Epithelial cell of esophagus (primary cell): ENCODE measurements at regions not wholly inside any gene's neighbourhood (a gene's known extent, or its start where the extent isn't known, plus 50 kb on each side); places are given as distances from the start of the nearest gene placed in this dataset.
"Not testable (repeated sequence)": the region's sequence is repeated elsewhere in the genome, so short reads cannot be mapped to it uniquely, and the experiment has no call there.

Source experiments
- DNase-seq: peaks from one replicate; pipeline ENCODE4 v3.0.0; 2010; ENCODE audit warnings: low read depth
- H3K4me3 ChIP-seq: 2 replicates; pipeline ENCODE4 v1.5.1; 2011; ENCODE audit warnings: mild to moderate bottlenecking, low read length, control low read depth
- TF ChIP-seq, protein P1 (sequence below): IDR thresholded peaks from 2 replicates; pipeline ENCODE4 v1.5.1; 2011; ENCODE audit warnings: low read depth, mild to moderate bottlenecking, low read length, control low read depth, inconsistent platforms; ENCODE audit not compliant: insufficient read depth; ENCODE audit errors: missing control alignments

DNA sequence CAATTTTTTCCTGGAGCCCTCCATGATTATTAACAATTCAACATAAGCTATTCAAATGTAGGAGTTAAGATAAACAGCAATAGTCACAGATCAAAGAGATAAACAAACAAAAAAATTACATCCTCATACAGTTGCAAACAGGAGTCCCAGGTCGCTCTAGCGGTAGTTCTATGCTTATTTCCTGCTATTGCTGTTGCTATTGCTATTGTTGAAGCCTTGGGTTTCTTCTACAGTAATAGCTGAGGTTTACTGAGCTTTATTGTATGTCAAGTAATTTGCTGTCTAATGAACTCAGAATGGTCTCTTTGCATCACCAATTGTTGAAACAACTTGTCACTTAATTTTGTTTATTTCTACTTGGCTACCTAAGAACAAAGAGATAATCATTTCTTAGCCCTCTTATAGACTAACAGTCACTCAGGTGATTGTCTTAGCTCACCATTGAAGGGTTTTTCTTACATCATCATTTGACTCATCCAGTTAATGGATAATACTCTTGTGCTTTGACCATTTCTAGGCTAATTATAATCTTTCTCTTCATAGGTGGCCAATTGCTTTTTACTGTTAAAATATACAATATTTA lies 654.6 kb downstream of the MECOM start:
- DNase-seq: peak; percentile 36
- H3K4me3 ChIP-seq: no peak overlapping the region
- TF ChIP-seq, protein P1, sequence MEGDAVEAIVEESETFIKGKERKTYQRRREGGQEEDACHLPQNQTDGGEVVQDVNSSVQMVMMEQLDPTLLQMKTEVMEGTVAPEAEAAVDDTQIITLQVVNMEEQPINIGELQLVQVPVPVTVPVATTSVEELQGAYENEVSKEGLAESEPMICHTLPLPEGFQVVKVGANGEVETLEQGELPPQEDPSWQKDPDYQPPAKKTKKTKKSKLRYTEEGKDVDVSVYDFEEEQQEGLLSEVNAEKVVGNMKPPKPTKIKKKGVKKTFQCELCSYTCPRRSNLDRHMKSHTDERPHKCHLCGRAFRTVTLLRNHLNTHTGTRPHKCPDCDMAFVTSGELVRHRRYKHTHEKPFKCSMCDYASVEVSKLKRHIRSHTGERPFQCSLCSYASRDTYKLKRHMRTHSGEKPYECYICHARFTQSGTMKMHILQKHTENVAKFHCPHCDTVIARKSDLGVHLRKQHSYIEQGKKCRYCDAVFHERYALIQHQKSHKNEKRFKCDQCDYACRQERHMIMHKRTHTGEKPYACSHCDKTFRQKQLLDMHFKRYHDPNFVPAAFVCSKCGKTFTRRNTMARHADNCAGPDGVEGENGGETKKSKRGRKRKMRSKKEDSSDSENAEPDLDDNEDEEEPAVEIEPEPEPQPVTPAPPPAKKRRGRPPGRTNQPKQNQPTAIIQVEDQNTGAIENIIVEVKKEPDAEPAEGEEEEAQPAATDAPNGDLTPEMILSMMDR: no peak

DNA sequence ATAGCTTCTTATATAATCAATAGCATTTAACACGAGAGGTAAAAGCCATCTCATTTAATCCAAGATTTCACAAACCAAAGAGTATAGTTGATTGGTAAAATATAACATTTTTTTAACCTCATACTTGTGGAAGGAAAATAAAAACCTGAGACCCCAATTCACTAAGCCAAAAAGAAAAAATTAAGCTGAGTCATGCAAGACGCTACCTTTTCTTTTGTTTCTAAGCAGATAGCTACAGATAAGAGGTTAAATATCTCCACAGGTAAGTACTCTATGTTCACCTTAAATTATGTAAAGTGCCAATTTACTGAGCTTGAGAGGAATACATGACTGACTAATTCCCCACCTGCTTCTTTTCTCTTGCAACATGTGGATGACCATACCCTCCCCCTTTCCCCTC lies 656.4 kb downstream of the MECOM start:
- DNase-seq: no peak
- H3K4me3 ChIP-seq: no peak overlapping the region
- TF ChIP-seq, protein P1: no peak

DNA sequence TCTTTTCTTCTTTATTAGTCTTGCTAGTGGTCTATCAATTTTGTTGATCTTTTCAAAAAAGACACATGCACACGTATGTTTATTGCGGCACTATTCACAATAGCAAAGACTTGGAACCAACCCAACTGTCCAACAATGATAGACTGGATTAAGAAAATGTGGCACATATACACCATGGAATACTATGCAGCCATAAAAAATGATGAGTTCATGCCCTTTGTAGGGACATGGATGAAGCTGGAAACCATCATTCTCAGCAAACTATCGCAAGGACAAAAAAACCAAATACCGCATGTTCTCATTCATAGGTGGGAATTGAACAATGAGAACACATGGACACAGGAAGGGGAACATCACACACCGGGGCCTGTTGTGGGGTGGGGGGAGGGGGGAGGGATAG lies 657.1 kb downstream of the MECOM start:
- not testable (repeated sequence) for DNase-seq, H3K4me3 ChIP-seq

DNA sequence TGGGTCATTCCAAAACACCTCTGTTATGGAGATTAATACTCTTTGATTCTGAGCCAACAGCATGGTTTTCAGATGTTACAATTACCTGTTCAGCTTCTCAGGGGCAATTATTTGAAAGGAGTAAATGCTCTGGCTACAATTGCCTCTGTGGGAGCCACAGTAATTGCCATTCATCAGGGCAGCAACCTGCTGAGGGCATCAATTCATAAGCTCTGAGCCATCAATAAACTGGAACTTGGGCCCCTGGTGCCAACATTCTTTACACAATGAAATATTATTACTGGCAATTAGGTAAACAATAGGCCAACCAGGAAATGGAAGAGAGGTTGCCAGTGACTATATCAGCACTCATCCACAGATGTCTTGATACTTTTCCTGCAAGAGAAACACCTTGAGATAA lies 660.8 kb downstream of the MECOM start:
- TF ChIP-seq, protein P1: no peak
- peak; percentile 48 for DNase-seq
- H3K4me3 ChIP-seq: no peak overlapping the region

DNA sequence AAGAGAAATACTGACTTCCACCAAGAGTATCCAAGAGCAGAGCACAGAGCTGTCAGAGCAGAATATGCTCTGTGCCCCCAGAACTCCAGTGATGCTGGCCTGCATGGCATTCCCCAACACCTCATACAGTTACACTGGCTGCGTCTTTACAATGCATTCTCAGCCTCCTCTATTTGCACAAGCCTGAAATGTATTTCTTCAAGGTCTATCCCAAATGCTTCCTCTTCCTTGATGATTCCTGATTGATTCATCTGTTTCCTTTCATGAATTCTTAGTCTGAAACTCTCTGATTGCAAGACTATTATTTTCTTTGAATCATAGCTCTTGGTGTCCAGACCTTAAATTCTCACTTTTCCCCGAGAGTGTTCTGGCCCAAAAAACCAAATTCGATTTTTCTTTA lies 664.7 kb downstream of the MECOM start:
- H3K4me3 ChIP-seq: no peak overlapping the region
- DNase-seq: peak; percentile 67
- TF ChIP-seq, protein P1: no peak

DNA sequence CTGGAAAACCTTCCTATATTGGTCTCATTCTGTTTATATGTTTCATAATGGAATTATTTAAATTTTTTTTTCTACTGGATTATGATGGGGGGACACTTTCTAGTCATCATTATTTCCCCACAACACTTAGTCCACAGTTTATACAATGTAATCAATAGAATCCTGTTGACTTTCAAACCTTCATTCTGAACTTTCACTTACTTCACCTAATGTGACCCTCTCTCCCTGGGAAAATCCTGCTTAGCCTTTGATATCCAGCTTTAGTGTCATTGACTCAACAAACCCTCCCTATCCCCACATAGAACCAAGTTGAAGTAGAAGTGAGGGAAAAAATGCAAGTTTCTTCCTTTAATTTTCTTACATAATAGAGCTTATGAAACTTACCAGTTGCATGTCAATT lies 666.0 kb downstream of the MECOM start:
- TF ChIP-seq, protein P1: no peak
- no peak for DNase-seq
- H3K4me3 ChIP-seq: no peak overlapping the region

DNA sequence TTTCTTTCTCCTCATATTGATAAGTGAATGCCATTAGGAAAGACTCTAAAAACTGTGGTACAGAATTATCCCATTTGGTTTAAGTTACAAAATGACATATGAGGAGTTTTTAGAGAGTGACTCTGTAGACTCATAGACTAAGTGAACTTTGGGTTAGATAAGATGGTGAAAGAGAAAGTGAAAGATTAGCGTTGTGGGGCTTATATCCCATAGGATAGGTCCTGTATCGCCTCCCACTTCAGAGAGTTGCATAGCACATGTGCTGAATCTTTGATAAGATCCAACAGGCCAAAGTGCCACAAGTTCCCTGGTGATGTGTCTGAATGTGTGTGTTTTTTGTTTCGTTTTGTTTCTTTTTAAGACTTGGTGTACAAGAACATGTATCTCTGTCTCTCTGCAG lies 666.9 kb downstream of the MECOM start:
- DNase-seq: no peak
- TF ChIP-seq, protein P1: no peak
- H3K4me3 ChIP-seq: no peak overlapping the region

DNA sequence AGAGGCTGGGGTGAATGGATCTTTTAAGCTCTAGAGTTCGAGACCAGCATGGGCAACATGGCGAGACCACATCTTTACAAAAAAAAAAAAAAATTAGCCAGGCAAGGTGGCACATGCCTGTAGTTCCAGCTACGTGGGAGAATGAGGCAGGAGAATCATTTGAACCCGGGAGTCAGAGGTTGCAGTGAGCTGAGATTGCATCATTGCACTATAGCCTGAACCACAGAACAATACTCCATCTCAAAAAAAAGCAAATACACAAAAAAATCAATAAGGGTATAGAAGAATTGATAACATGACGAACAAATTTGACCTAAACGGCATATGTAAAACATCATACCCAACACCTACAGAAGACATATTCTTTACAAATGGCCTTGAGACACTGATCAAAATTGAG lies 668.4 kb downstream of the MECOM start:
- no peak overlapping the region for H3K4me3 ChIP-seq
- TF ChIP-seq, protein P1: no peak

More for the DNA sequence above, 668.4 kb downstream of the MECOM start:
- DNase-seq: no peak
